ENCODE measurements at regions not wholly inside any gene's neighbourhood (a gene's known extent, or its start where the extent isn't known, plus 50 kb on each side); places are given as distances from the start of the nearest gene placed in this dataset.

DNA sequence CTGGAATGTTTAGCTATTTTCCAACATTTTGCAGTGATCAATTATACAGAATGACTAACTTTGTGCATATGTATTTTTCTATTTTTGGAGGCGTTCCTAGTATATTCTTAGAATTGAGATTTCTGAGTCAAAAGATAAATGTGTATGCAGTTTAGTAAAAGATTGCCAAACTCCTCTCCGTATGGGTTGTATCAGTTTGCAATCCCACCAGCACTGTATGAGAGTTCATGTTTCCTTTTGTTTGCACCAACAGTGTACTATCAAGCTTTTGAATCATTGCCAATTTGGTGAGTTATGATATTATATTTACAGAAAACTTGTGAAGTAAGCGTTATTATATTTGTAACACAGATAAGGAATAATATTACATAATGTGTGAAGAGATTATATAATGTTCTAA, 658.7 kb downstream of the JRKL start:
- Histone ChIP-seq H3K4me2 (ENCODE audit: insufficient read depth, low read length) (no peak overlapping the region), H3K4me1 (ENCODE audit: control insufficient read depth, extremely low read depth, insufficient read depth, low read length) (no peaks in the 10 kb centered on the region), H3K27me3 (ENCODE audit: control insufficient read depth in 2 of 2, insufficient read depth in 2 of 2, low read length in 2 of 2) (no peaks in the 10 kb centered on the region), H3K79me2 (ENCODE audit: control insufficient read depth, insufficient read depth, low read length) (no peaks in the 10 kb centered on the region), H3K4me3 (replicated peaks in 1 of 3; ENCODE audit: insufficient read depth in 1 of 3, low read depth in 1 of 3, low read length in 3 of 3) (no peak overlapping the region), H3K9me3 (replicated peaks; ENCODE audit: control insufficient read depth, insufficient read depth, low read length) (no peaks in the 10 kb centered on the region), H3K27ac (ENCODE audit: insufficient read depth, low read depth, low read length) (no peak overlapping the region), H3K9ac (replicated peaks; ENCODE audit: extremely low read depth, insufficient read depth, low read length) (no peak overlapping the region), H3K36me3 (ENCODE audit: control insufficient read depth in 2 of 2, extremely low read depth in 1 of 2, insufficient read depth in 2 of 2, low read length in 2 of 2) (no peaks in the 10 kb centered on the region), H2AFZ (ENCODE audit: low read depth, low read length) (no peak overlapping the region), H4K20me1 (replicated peaks; ENCODE audit: control insufficient read depth, extremely low read depth, insufficient read depth, low read length) (no peaks in the 10 kb centered on the region), H3K9me1 (replicated peaks; ENCODE audit: control insufficient read depth, extremely low read depth, insufficient read depth, low read length) (no peaks in the 10 kb centered on the region)
- CTCF ChIA-PET, result no interaction called here
- dilution Hi-C loops (cut with MboI; ENCODE audit: extremely low pct_ligation_motif_present, low sequenced_read_pairs), result no loop called here
- POLR2A ChIA-PET, result no interaction called here
- FAIRE-seq, result no peak
- TF ChIP-seq POLR2A (IDR thresholded peaks at IDR 0.05; ENCODE audit: low read depth, low read length) (no peak), EZH2 (IDR thresholded peaks at IDR 0.05; ENCODE audit: borderline replicate concordance, low read depth, low read length, severe bottlenecking) (no peak), MYC (IDR thresholded peaks at IDR 0.05; ENCODE audit: low read depth, low read length) (no peak), GATA2 (IDR thresholded peaks at IDR 0.05; ENCODE audit: insufficient read depth, insufficient read length, low read depth, low read length) (no peak), JUN (IDR thresholded peaks at IDR 0.05; ENCODE audit: borderline replicate concordance, insufficient read depth, insufficient read length, low read depth) (no peak), FOS (IDR thresholded peaks at IDR 0.05; ENCODE audit: borderline replicate concordance, insufficient read depth, low read length) (no peak), POLR2AphosphoS5 (IDR thresholded peaks at IDR 0.05; ENCODE audit: insufficient read depth, low read depth, low read length) (no peak)
- TF ChIP-seq, protein P1, sequence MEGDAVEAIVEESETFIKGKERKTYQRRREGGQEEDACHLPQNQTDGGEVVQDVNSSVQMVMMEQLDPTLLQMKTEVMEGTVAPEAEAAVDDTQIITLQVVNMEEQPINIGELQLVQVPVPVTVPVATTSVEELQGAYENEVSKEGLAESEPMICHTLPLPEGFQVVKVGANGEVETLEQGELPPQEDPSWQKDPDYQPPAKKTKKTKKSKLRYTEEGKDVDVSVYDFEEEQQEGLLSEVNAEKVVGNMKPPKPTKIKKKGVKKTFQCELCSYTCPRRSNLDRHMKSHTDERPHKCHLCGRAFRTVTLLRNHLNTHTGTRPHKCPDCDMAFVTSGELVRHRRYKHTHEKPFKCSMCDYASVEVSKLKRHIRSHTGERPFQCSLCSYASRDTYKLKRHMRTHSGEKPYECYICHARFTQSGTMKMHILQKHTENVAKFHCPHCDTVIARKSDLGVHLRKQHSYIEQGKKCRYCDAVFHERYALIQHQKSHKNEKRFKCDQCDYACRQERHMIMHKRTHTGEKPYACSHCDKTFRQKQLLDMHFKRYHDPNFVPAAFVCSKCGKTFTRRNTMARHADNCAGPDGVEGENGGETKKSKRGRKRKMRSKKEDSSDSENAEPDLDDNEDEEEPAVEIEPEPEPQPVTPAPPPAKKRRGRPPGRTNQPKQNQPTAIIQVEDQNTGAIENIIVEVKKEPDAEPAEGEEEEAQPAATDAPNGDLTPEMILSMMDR (IDR thresholded peaks at IDR 0.05; ENCODE audit: extremely low read depth in 1 of 2, insufficient read depth in 1 of 2, low read depth in 1 of 2, low read length in 2 of 2), result no peak
- TF ChIP-seq, protein P2, sequence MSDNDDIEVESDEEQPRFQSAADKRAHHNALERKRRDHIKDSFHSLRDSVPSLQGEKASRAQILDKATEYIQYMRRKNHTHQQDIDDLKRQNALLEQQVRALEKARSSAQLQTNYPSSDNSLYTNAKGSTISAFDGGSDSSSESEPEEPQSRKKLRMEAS (IDR thresholded peaks at IDR 0.05; ENCODE audit: insufficient read depth, insufficient read length), result no peak
- BruUV-seq (replicated peaks), result no TSS peak
- DNase-seq (ENCODE audit: low read depth, low spot score), result no peak
- intact Hi-C loops (cut with micrococcal nuclease), result no loop called here

Data from endothelial cell of umbilical vein (primary cell).